ENCODE measurements at regions not wholly inside any gene's neighbourhood (a gene's known extent, or its start where the extent isn't known, plus 50 kb on each side); places are given as distances from the start of the nearest gene placed in this dataset.

GRCh38 chr20:63058696-63059335 lies 52.1 kb upstream of the BHLHE23 start:
- TF ChIP-seq, protein P1, sequence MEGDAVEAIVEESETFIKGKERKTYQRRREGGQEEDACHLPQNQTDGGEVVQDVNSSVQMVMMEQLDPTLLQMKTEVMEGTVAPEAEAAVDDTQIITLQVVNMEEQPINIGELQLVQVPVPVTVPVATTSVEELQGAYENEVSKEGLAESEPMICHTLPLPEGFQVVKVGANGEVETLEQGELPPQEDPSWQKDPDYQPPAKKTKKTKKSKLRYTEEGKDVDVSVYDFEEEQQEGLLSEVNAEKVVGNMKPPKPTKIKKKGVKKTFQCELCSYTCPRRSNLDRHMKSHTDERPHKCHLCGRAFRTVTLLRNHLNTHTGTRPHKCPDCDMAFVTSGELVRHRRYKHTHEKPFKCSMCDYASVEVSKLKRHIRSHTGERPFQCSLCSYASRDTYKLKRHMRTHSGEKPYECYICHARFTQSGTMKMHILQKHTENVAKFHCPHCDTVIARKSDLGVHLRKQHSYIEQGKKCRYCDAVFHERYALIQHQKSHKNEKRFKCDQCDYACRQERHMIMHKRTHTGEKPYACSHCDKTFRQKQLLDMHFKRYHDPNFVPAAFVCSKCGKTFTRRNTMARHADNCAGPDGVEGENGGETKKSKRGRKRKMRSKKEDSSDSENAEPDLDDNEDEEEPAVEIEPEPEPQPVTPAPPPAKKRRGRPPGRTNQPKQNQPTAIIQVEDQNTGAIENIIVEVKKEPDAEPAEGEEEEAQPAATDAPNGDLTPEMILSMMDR (IDR thresholded peaks at IDR 0.05): no peak
- TF ChIP-seq SMC3 (IDR thresholded peaks at IDR 0.05): no peak
- TF ChIP-seq BHLHE40 (IDR thresholded peaks at IDR 0.05; ENCODE audit: low read depth, low read length): no peak
- no peak for TF ChIP-seq CHD2 (IDR thresholded peaks at IDR 0.05; ENCODE audit: low read length, partially characterized antibody)
- TF ChIP-seq ESRRA (IDR thresholded peaks at IDR 0.05; ENCODE audit: borderline replicate concordance, low read length): no peak
- TF ChIP-seq JUNB (IDR thresholded peaks at IDR 0.05): no peak
- TF ChIP-seq, protein P2, sequence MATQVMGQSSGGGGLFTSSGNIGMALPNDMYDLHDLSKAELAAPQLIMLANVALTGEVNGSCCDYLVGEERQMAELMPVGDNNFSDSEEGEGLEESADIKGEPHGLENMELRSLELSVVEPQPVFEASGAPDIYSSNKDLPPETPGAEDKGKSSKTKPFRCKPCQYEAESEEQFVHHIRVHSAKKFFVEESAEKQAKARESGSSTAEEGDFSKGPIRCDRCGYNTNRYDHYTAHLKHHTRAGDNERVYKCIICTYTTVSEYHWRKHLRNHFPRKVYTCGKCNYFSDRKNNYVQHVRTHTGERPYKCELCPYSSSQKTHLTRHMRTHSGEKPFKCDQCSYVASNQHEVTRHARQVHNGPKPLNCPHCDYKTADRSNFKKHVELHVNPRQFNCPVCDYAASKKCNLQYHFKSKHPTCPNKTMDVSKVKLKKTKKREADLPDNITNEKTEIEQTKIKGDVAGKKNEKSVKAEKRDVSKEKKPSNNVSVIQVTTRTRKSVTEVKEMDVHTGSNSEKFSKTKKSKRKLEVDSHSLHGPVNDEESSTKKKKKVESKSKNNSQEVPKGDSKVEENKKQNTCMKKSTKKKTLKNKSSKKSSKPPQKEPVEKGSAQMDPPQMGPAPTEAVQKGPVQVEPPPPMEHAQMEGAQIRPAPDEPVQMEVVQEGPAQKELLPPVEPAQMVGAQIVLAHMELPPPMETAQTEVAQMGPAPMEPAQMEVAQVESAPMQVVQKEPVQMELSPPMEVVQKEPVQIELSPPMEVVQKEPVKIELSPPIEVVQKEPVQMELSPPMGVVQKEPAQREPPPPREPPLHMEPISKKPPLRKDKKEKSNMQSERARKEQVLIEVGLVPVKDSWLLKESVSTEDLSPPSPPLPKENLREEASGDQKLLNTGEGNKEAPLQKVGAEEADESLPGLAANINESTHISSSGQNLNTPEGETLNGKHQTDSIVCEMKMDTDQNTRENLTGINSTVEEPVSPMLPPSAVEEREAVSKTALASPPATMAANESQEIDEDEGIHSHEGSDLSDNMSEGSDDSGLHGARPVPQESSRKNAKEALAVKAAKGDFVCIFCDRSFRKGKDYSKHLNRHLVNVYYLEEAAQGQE (IDR thresholded peaks at IDR 0.05): no peak
- TF ChIP-seq PBX3 (IDR thresholded peaks at IDR 0.05): no peak
- TF ChIP-seq RAD21 (conservative IDR thresholded peaks at IDR 0.05 in 1 of 2, IDR thresholded peaks at IDR 0.05 in 1 of 2): no peak
- no peak for TF ChIP-seq MAX (IDR thresholded peaks at IDR 0.05)
- TF ChIP-seq POLR2A (IDR thresholded peaks at IDR 0.05; ENCODE audit: low read length): no peak
- no peak for TF ChIP-seq ZC3H11A (IDR thresholded peaks at IDR 0.05)
- no peak for TF ChIP-seq KDM1A (IDR thresholded peaks at IDR 0.05; ENCODE audit: low read depth)
- TF ChIP-seq ZSCAN20 (CRISPR knock-in tag; IDR thresholded peaks at IDR 0.05): no peak
